ENCODE measurements at regions not wholly inside any gene's neighbourhood (a gene's known extent, or its start where the extent isn't known, plus 50 kb on each side); places are given as distances from the start of the nearest gene placed in this dataset.
A peak's percentile ranks its signal among the peaks of the same experiment; 100 is the strongest.

DNA sequence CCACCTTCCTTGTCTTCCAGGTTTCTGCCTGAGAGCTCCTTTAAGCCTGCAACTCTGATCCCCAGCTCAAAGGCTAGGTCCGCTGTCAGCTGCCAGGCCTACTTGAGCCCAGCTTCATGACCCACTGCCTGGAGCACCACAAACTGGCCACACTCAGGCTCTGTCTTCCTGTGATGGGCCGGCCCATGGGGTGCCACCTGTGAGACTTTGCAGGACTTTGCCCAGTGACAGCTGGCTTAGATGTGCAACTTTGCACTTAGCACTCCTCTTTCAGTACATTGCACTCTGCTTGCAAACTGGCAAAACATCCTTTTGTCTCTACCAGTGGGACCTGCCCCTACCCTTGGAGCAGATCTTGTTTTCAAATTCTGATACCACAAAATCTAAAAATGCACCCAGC is 311.5 kb upstream of the PDE4D start:
- TF ChIP-seq, protein P1, sequence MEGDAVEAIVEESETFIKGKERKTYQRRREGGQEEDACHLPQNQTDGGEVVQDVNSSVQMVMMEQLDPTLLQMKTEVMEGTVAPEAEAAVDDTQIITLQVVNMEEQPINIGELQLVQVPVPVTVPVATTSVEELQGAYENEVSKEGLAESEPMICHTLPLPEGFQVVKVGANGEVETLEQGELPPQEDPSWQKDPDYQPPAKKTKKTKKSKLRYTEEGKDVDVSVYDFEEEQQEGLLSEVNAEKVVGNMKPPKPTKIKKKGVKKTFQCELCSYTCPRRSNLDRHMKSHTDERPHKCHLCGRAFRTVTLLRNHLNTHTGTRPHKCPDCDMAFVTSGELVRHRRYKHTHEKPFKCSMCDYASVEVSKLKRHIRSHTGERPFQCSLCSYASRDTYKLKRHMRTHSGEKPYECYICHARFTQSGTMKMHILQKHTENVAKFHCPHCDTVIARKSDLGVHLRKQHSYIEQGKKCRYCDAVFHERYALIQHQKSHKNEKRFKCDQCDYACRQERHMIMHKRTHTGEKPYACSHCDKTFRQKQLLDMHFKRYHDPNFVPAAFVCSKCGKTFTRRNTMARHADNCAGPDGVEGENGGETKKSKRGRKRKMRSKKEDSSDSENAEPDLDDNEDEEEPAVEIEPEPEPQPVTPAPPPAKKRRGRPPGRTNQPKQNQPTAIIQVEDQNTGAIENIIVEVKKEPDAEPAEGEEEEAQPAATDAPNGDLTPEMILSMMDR (IDR thresholded peaks at IDR 0.05; ENCODE audit: insufficient read depth, low read depth, low read length, missing control alignments) = no peak
- DNase-seq (ENCODE audit: low read depth) = no peak
- H3K4me3 ChIP-seq (ENCODE audit: low read length) = no peak overlapping the region

DNA sequence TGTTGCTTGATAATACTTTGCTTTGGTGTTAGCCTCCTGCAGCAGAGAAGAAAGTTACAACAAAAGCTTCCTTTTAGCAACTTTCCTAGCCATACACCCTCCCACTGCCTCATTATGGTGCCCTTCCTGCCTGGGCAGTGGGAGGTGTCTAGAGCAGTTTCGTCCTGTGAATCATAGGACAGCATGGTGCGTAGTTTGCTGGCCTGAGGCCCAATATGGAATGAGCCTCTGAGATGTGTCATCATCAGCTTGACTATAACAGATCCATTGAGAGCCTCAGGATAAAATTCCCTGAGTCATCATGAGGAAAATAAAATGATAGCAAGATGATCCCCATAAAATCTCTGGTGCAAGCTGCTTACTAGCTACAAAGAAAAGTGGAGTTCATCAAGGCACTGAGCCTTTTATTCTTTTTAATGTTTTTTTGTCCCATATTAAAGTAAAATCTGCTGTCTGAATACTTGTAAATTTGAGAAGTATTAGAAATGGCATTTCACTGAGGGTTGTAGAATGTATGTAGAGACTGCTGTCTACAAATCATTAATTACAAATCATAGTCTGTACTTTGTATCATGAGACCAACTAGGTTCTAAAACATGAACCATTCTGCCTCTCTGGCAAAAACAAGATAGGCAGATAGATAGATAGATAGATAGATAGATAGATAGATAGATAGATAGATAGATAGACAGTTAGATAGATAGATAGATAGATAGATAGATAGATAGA is 303.0 kb upstream of the PDE4D start:
- H3K4me3 ChIP-seq (ENCODE audit: low read length) = no peak overlapping the region
- TF ChIP-seq, protein P1 (IDR thresholded peaks at IDR 0.05; ENCODE audit: insufficient read depth, low read depth, low read length, missing control alignments) = no peak
- peak; percentile 99 for DNase-seq (ENCODE audit: low read depth)

DNA sequence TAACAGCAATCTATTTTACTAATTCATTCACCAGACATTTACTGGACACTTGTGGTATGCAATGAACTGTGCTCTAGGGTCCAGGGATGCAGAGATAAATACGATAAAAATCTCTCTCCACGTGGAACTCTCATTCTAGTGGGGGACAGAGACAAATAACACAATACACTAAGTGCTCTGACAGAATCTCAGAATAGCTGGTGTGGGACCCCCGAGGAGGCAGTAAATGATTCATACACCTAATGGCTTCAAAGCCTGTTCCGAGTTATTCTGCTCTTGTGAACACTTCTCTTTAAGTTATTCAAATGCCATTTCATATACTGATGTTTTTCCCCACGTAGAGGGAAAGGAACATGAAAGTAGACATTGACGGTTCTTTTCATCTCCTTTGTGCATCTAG is 302.0 kb upstream of the PDE4D start:
- H3K4me3 ChIP-seq (ENCODE audit: low read length) = no peak overlapping the region
- TF ChIP-seq, protein P1 (IDR thresholded peaks at IDR 0.05; ENCODE audit: insufficient read depth, low read depth, low read length, missing control alignments) = no peak
- DNase-seq (ENCODE audit: low read depth) = no peak

DNA sequence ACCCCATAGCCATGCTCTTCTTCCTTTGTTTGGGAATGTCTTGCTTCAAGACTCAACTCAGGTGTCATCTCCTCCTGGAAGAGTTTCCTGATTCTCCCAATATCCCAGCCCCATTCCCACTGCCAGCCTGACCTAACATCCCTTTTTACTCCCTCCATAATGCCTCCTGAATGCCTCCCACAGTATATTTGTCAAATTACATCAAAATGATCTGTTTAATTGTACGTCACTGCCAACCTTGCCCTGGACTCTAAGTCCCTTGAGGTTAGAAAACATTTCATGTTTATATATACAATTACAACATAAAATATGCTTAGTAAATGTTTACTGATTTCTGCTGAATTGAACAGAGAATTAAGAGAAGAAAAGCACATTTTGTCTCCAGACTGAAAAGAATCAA is 301.6 kb upstream of the PDE4D start:
- no peak overlapping the region for H3K4me3 ChIP-seq (ENCODE audit: low read length)
- DNase-seq (ENCODE audit: low read depth) = no peak
- TF ChIP-seq, protein P1 (IDR thresholded peaks at IDR 0.05; ENCODE audit: insufficient read depth, low read depth, low read length, missing control alignments) = no peak

DNA sequence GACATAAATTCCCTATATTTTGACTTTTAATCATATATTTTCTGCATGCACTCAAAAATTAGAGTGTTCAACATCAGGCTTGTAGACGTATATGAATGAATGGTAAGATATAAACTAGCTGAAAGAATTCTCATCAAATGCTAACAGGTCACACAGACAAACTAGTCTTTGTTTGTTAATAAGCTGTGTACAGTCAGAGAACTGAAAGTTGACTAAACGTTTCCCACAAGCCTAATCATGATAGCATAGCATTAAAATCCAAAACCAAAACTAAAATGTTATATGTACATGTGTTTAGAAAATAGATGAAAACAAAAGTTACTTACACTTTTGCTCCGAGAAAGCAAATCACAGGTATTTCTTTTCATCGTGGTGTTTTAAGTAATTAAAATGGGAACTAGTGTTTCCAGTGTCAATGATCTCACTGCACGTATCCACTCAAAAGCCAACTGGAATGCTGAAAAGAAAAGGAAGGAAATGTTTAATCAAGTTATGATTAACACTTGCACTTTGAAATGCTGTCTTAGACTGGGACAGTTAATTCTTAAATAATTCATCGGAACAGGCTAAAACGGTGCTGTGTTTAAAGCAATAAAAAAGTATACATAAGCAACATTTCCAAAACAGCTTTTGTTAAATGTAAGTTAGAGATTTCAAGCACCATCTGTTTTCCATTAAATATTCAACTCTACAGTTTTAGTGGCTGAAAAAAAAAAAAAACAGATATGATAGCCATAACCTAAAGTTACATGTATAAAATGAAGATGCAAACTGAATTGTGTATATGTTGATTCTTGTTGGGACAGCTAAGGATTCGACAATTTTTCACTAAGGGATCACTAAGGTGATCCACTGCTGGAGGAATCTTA is 291.9 kb upstream of the PDE4D start:
- DNase-seq (ENCODE audit: low read depth) = peak; percentile 7
- TF ChIP-seq, protein P1 (IDR thresholded peaks at IDR 0.05; ENCODE audit: insufficient read depth, low read depth, low read length, missing control alignments) = no peak
- H3K4me3 ChIP-seq (ENCODE audit: low read length) = no peak overlapping the region

DNA sequence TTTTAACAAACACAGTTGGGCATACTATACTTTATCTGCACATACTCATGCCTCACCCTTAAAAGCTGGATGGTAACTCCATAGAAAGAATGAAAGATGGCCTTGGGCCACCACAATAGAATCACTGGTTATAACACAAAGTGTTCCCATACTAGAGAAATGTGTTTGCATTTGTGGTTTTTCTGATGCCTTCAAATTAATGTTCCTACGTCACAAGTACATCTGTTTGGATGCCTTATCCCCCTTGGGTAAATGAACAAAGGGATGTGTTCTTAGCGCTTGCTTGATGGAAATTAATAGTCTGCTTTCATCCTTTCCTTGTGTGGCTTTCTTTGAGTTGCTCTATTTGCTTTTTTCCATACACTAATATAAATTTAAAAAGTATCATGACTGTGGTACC is 291.1 kb upstream of the PDE4D start:
- TF ChIP-seq, protein P1 (IDR thresholded peaks at IDR 0.05; ENCODE audit: insufficient read depth, low read depth, low read length, missing control alignments) = no peak
- H3K4me3 ChIP-seq (ENCODE audit: low read length) = no peak overlapping the region
- DNase-seq (ENCODE audit: low read depth) = no peak
